NB4 (cell line): ENCODE measurements at regions not wholly inside any gene's neighbourhood (a gene's known extent, or its start where the extent isn't known, plus 50 kb on each side); places are given as distances from the start of the nearest gene placed in this dataset.

Experiments
- CTCF ChIP-seq: IDR thresholded peaks from one replicate; pipeline ENCODE4 v1.5.1; 2012; ENCODE audit warnings: low read depth, low read length
- MAX ChIP-seq: IDR thresholded peaks from 2 replicates; pipeline ENCODE4 v1.6.1; 2011; ENCODE audit warnings: low read depth, low read length
- MYC ChIP-seq: IDR thresholded peaks from 2 replicates; pipeline ENCODE4 v1.6.1; 2011; ENCODE audit warnings: low read depth, low read length
- POLR2A ChIP-seq: IDR thresholded peaks from 2 replicates; pipeline ENCODE4 v1.6.1; 2011; ENCODE audit warnings: mild to moderate bottlenecking; ENCODE audit not compliant: insufficient read length; ENCODE audit errors: extremely low read depth

GRCh38 chr3:106129939-106130338 lies 261.1 kb upstream of the CBLB start:
- TF ChIP-seq CTCF (no peak), MAX (no peak), POLR2A (no peak), MYC (no peak)
